Pancreas (tissue), 10 donors: ENCODE measurements at regions not wholly inside any gene's neighbourhood (a gene's known extent, or its start where the extent isn't known, plus 50 kb on each side); places are given as distances from the start of the nearest gene placed in this dataset.

Experiments used
- ATAC-seq, 4 donors: fragments of 200-7000 bp; cut with Tn5 transposase; one replicate each; pipeline versions ENCODE4 v1.8.0 to v1.9.1; 2020; ENCODE audit warnings: mild to moderate bottlenecking in 4 of 4, moderate library complexity in 4 of 4
- DNase-seq, 6 donors: peaks; one replicate each; pipeline ENCODE4 v3.0.0-alpha.2; 2020
- FAIRE-seq: peaks from 2 replicates; lab custom pipeline; 2012; peaks lifted over from hg19 to GRCh38; lab: Jason Lieb, UNC
- H3K27ac ChIP-seq, 4 donors: fragments of 200-600 bp; sonication (generic); 1 replicate in 3 of 4; 2 replicates in 1 of 4; pipeline versions ENCODE4 v1.5.0 to v1.8.0; 2020
- H3K27me3 ChIP-seq, 4 donors: fragments of 200-600 bp; one replicate each; pipeline ENCODE4 v1.8.0; 2021
- H3K36me3 ChIP-seq, 3 donors: fragments of 200-600 bp; sonication (generic) in 1 of 3; one replicate each; pipeline versions ENCODE4 v1.5.0 to v1.8.0; 2020 to 2021
- H3K4me1 ChIP-seq, 3 donors: fragments of 200-600 bp; one replicate each; pipeline ENCODE4 v1.8.0; 2021
- H3K4me3 ChIP-seq, 4 donors: fragments of 200-600 bp; sonication (generic) in 2 of 4; one replicate each; pipeline versions ENCODE4 v1.5.0 to v1.8.0; 2020 to 2021
- H3K9me3 ChIP-seq, 4 donors: fragments of 200-600 bp; one replicate each; pipeline ENCODE4 v1.8.0; 2021
- WGBS, 2 donors: extraction: QIAGEN DNeasy Blood & Tissue Kit; methylation state at CpG; one replicate each; pipeline ENCODE4 v1.1.7; 2013; 5-methylcytosine and 5-hydroxymethylcytosine counted together
- intact Hi-C, 3 donors: fragments of 100-400 bp; cut with DNase I; formaldehyde crosslinking; loops; one replicate each; pipeline versions ENCODE4 v1.11.1 to v1.14.2; 2022
- TF ChIP-seq, protein P1 (sequence below), 4 donors: fragments of 200-600 bp; sonication (generic) in 3 of 4; IDR thresholded peaks; one replicate each; pipeline versions ENCODE4 v1.5.0 to v1.8.0; 2021; ENCODE audit warnings: antibody characterized with exemption in 4 of 4
- donor health status: healthy with polysubstance abuse.
- donor health status: DM: no; HTN: no; CAD: no; lungs with moderate emphysema.
- donor health status: DM: no; HTN: no; CAD: no.
- donor health status: control.
- donor health status: control.
- donor health status: Bipolar disorder and iron deficiency.
- donor health status: DM: yes; HTN: yes; CAD: no.
- donor health status: DM: no; HTN: no; CAD: no.
- donor health status: DM: no; HTN: no; CAD: no.
- donor health status: DM: yes; HTN: yes; CAD: no.

- DNase-seq (no peak), ATAC-seq (no peak), FAIRE-seq (no peak)
- Histone ChIP-seq H3K27me3 (peaks cover 0 to 4% (median 0%) of the 10 kb centered on the region in 4 donors), H3K4me3 (no peak overlapping the region), H3K27ac (no peak overlapping the region), H3K36me3 (no peaks in the 10 kb centered on the region), H3K9me3 (no peaks in the 10 kb centered on the region), H3K4me1 (no peaks in the 10 kb centered on the region)
- intact Hi-C loops = no loop called here
- TF ChIP-seq, protein P1, sequence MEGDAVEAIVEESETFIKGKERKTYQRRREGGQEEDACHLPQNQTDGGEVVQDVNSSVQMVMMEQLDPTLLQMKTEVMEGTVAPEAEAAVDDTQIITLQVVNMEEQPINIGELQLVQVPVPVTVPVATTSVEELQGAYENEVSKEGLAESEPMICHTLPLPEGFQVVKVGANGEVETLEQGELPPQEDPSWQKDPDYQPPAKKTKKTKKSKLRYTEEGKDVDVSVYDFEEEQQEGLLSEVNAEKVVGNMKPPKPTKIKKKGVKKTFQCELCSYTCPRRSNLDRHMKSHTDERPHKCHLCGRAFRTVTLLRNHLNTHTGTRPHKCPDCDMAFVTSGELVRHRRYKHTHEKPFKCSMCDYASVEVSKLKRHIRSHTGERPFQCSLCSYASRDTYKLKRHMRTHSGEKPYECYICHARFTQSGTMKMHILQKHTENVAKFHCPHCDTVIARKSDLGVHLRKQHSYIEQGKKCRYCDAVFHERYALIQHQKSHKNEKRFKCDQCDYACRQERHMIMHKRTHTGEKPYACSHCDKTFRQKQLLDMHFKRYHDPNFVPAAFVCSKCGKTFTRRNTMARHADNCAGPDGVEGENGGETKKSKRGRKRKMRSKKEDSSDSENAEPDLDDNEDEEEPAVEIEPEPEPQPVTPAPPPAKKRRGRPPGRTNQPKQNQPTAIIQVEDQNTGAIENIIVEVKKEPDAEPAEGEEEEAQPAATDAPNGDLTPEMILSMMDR (IDR thresholded peaks at IDR 0.05) = no peak
- 38% methylated on average over 3 of the region's 3 CpGs for WGBS, 2 donors
These were observed 377.4 kb upstream of the DSEL start for GRCh38 chr18:67893916-67894315.

- WGBS, 2 donors = 10 to 12% methylated on average over 3 of the region's 3 CpGs
- ATAC-seq (no peak), DNase-seq (no peak), FAIRE-seq (no peak)
- Histone ChIP-seq H3K27ac (no peak overlapping the region), H3K36me3 (no peaks in the 10 kb centered on the region), H3K4me3 (no peak overlapping the region), H3K4me1 (no peaks in the 10 kb centered on the region), H3K27me3 (no peaks in the 10 kb centered on the region), H3K9me3 (no peaks in the 10 kb centered on the region)
- TF ChIP-seq, protein P1 (IDR thresholded peaks at IDR 0.05) = no peak
- intact Hi-C loops = no loop called here
These were observed 360.4 kb upstream of the DSEL start for GRCh38 chr18:67876871-67877270.

- FAIRE-seq (no peak), ATAC-seq (no peak), DNase-seq (no peak)
- Histone ChIP-seq H3K27ac (no peak overlapping the region), H3K36me3 (no peaks in the 10 kb centered on the region), H3K9me3 (no peaks in the 10 kb centered on the region), H3K4me1 (no peaks in the 10 kb centered on the region), H3K4me3 (no peak overlapping the region), H3K27me3 (no peaks in the 10 kb centered on the region)
- WGBS, 2 donors = 66 to 74% methylated on average over 1 of the region's 1 CpG
- intact Hi-C loops = no loop called here
- TF ChIP-seq, protein P1 (IDR thresholded peaks at IDR 0.05) = no peak
These were observed 359.4 kb upstream of the DSEL start for GRCh38 chr18:67875944-67876343.

DNA sequence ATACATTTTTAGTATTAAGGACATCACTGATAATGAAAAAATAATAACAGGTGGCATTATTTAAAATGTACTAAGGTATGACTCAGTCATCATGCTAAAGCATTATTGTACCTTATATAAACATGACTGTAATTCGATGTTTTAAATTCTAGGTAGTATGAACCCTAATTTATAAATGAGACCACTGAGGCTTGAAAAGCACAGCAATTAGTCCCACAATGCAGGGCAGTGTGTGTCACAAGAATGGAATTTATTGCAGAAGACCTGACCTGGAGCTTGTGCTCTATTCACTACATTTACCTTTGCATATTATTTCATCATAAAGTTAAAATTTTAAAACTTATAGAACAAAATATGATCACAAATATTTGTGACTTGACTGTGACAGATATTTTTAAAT is 358.5 kb upstream of the DSEL start:
- 71 to 83% methylated on average over 1 of the region's 1 CpG for WGBS, 2 donors

GRCh38 chr18:67865400-67865799 is 348.9 kb upstream of the DSEL start:
- DNase-seq = no peak

More for the DNA sequence above, 358.5 kb upstream of the DSEL start:
- no peaks in the 10 kb centered on the region for H3K27me3 ChIP-seq
- TF ChIP-seq, protein P1 (IDR thresholded peaks at IDR 0.05) = no peak
- no peaks in the 10 kb centered on the region for H3K36me3 ChIP-seq
- no peak overlapping the region for H3K4me3 ChIP-seq
- no peaks in the 10 kb centered on the region for H3K4me1 ChIP-seq
- intact Hi-C loops = no loop called here
- no peak for DNase-seq
- H3K9me3 ChIP-seq = no peaks in the 10 kb centered on the region
- H3K27ac ChIP-seq = no peak overlapping the region
- FAIRE-seq = no peak
- ATAC-seq = no peak

More at GRCh38 chr18:67865400-67865799, 348.9 kb upstream of the DSEL start:
- TF ChIP-seq, protein P1 (IDR thresholded peaks at IDR 0.05) = no peak
- intact Hi-C loops = no loop called here
- Histone ChIP-seq H3K9me3 (no peaks in the 10 kb centered on the region), H3K4me3 (no peak overlapping the region), H3K27ac (no peak overlapping the region), H3K36me3 (no peaks in the 10 kb centered on the region), H3K4me1 (no peaks in the 10 kb centered on the region), H3K27me3 (no peaks in the 10 kb centered on the region)
- FAIRE-seq (no peak), ATAC-seq (no peak)
- WGBS, 2 donors = 61 to 76% methylated on average over 4 of the region's 4 CpGs
